ENCODE measurements at regions not wholly inside any gene's neighbourhood (a gene's known extent, or its start where the extent isn't known, plus 50 kb on each side); places are given as distances from the start of the nearest gene placed in this dataset.

- H3K4me3 ChIP-seq, result no peak overlapping the region
- no peak overlapping the region for H3K27ac ChIP-seq
- H3K4me1 ChIP-seq, result no peaks in the 10 kb centered on the region
- CTCF ChIA-PET, result no interaction called here
- FAIRE-seq (no peak), DNase-seq (ENCODE audit: low read depth in 1 of 2, low spot score in 1 of 2) (no peak), ATAC-seq (no peak)
- POLR2A ChIA-PET, result no interaction called here
- WGBS (ENCODE audit: missing lambda C conversion rate), result 0% methylated on average over 1 of the region's 1 CpG
- H3K4me2 ChIP-seq, result no peak overlapping the region
- H3K9me3 ChIP-seq, result no peaks in the 10 kb centered on the region
- TF ChIP-seq GATA3 (IDR thresholded peaks at IDR 0.05; ENCODE audit: borderline replicate concordance) (no peak), SREBF2 (IDR thresholded peaks at IDR 0.05) (no peak), HOXB13 (CRISPR knock-in tag; IDR thresholded peaks at IDR 0.05; ENCODE audit: low read depth) (no peak), HEYL (CRISPR knock-in tag; IDR thresholded peaks at IDR 0.05) (no peak), RCOR1 (IDR thresholded peaks at IDR 0.05; ENCODE audit: low read depth, low read length) (no peak), ZFP36 (IDR thresholded peaks at IDR 0.05; ENCODE audit: borderline replicate concordance, partially characterized antibody) (no peak), RAD21 (conservative IDR thresholded peaks at IDR 0.05 in 1 of 2, IDR thresholded peaks at IDR 0.05 in 1 of 2) (no peak), CEBPB (IDR thresholded peaks at IDR 0.05) (no peak), TP53 (CRISPR knock-in tag; IDR thresholded peaks at IDR 0.05) (no peak), HOXA7 (CRISPR knock-in tag; IDR thresholded peaks at IDR 0.05) (no peak), REST (IDR thresholded peaks at IDR 0.05) (no peak), JUNB (IDR thresholded peaks at IDR 0.05) (no peak), EP300 (IDR thresholded peaks at IDR 0.05) (no peak), ZSCAN20 (CRISPR knock-in tag; IDR thresholded peaks at IDR 0.05) (no peak), NPAS2 (CRISPR knock-in tag; IDR thresholded peaks at IDR 0.05; ENCODE audit: borderline replicate concordance) (no peak), ZC3H11A (IDR thresholded peaks at IDR 0.05) (no peak), EHF (CRISPR knock-in tag; IDR thresholded peaks at IDR 0.05) (no peak)
- TF ChIP-seq, protein P1, sequence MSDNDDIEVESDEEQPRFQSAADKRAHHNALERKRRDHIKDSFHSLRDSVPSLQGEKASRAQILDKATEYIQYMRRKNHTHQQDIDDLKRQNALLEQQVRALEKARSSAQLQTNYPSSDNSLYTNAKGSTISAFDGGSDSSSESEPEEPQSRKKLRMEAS (IDR thresholded peaks at IDR 0.05), result no peak
These were observed 291.5 kb upstream of the KLHL29 start for GRCh38 chr2:23093513-23093912.

GRCh38 chr2:23096906-23097602 lies 287.9 kb upstream of the KLHL29 start:
- FAIRE-seq, result no peak
- TF ChIP-seq JUNB (IDR thresholded peaks at IDR 0.05), result no peak
- CTCF ChIA-PET, result interaction anchor here (1.2 to 1.3 kb wide), 2 partner anchors 13 to 17 kb away, joined by 3 to 4 read pairs; no protein-coding TSS in a partner anchor
- 4% methylated on average over 3 of the region's 3 CpGs for whole genome bisulfite sequencing (ENCODE audit: missing lambda C conversion rate)
- POLR2A ChIA-PET, result no interaction called here
- Histone ChIP-seq H3K9me3 (no peaks in the 10 kb centered on the region), H3K4me1 (no peaks in the 10 kb centered on the region), H3K4me3 (no peak overlapping the region), H3K27ac (no peak overlapping the region), H3K4me2 (no peak overlapping the region)
- no peak for DNase-seq (ENCODE audit: low read depth in 1 of 2, low spot score in 1 of 2)
- peak; percentile 47 to 59; a peak in 2 of 6 replicates for ATAC-seq

DNA sequence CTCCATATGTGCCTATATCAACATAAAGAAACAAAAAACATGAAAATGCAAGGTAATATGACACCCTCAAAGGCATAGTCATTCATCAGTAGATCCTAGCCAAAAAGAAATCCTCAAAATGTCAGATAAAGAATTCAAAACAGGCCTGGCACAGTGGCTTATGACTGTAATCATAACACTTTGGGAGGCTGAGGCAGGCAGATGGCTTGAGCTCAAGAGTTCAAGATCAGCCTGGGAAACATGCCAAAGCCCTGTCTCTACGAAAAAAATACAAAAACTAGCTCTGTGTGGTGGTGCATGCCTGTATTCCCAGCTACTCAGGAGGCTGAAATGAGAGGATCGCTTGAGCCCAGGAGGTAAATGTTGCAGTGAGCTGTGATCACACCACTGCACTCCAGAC lies 284.6 kb upstream of the KLHL29 start:
- no peak for TF ChIP-seq RCOR1 (IDR thresholded peaks at IDR 0.05; ENCODE audit: low read depth, low read length)
- no peak for TF ChIP-seq CEBPB (IDR thresholded peaks at IDR 0.05)
- TF ChIP-seq, protein P2, sequence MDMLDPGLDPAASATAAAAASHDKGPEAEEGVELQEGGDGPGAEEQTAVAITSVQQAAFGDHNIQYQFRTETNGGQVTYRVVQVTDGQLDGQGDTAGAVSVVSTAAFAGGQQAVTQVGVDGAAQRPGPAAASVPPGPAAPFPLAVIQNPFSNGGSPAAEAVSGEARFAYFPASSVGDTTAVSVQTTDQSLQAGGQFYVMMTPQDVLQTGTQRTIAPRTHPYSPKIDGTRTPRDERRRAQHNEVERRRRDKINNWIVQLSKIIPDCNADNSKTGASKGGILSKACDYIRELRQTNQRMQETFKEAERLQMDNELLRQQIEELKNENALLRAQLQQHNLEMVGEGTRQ (IDR thresholded peaks at IDR 0.05), result no peak
- TF ChIP-seq ELK1 (IDR thresholded peaks at IDR 0.05; ENCODE audit: low read depth, low read length), result no peak
- TF ChIP-seq KDM1A (IDR thresholded peaks at IDR 0.05; ENCODE audit: low read depth), result no peak
- no peak for TF ChIP-seq HOXB5 (CRISPR knock-in tag; IDR thresholded peaks at IDR 0.05)
- TF ChIP-seq FOSB (CRISPR knock-in tag; IDR thresholded peaks at IDR 0.05), result no peak
- TF ChIP-seq, protein P3, sequence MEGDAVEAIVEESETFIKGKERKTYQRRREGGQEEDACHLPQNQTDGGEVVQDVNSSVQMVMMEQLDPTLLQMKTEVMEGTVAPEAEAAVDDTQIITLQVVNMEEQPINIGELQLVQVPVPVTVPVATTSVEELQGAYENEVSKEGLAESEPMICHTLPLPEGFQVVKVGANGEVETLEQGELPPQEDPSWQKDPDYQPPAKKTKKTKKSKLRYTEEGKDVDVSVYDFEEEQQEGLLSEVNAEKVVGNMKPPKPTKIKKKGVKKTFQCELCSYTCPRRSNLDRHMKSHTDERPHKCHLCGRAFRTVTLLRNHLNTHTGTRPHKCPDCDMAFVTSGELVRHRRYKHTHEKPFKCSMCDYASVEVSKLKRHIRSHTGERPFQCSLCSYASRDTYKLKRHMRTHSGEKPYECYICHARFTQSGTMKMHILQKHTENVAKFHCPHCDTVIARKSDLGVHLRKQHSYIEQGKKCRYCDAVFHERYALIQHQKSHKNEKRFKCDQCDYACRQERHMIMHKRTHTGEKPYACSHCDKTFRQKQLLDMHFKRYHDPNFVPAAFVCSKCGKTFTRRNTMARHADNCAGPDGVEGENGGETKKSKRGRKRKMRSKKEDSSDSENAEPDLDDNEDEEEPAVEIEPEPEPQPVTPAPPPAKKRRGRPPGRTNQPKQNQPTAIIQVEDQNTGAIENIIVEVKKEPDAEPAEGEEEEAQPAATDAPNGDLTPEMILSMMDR (IDR thresholded peaks at IDR 0.05), result no peak
- no peak for TF ChIP-seq CBX2 (IDR thresholded peaks at IDR 0.05; ENCODE audit: borderline replicate concordance, low read depth)
- no peak for TF ChIP-seq ZC3H11A (IDR thresholded peaks at IDR 0.05)
- TF ChIP-seq GATA3 (IDR thresholded peaks at IDR 0.05; ENCODE audit: borderline replicate concordance), result no peak
- no peak for TF ChIP-seq NFE2L2 (conservative IDR thresholded peaks at IDR 0.05; ENCODE audit: low read length)
- DNase-seq (ENCODE audit: low read depth in 1 of 2, low spot score in 1 of 2), result no peak
- Histone ChIP-seq H3K4me3 (no peak overlapping the region), H3K4me2 (no peak overlapping the region), H3K9me3 (no peaks in the 10 kb centered on the region), H3K27ac (no peak overlapping the region), H3K4me1 (no peaks in the 10 kb centered on the region)
- ATAC-seq, result no peak
- CTCF ChIA-PET, result no interaction called here
- POLR2A ChIA-PET, result no interaction called here
- WGBS (ENCODE audit: missing lambda C conversion rate), result 17% methylated on average over 2 of the region's 2 CpGs
- no peak for FAIRE-seq
